CD1c-positive myeloid dendritic cell (primary cell): ENCODE measurements at regions not wholly inside any gene's neighbourhood (a gene's known extent, or its start where the extent isn't known, plus 50 kb on each side); places are given as distances from the start of the nearest gene placed in this dataset.

Experiments
- DNase-seq: peaks from one replicate; pipeline ENCODE4 v3.0.0-alpha.2; 2016; ENCODE audit errors: extremely low spot score

DNA sequence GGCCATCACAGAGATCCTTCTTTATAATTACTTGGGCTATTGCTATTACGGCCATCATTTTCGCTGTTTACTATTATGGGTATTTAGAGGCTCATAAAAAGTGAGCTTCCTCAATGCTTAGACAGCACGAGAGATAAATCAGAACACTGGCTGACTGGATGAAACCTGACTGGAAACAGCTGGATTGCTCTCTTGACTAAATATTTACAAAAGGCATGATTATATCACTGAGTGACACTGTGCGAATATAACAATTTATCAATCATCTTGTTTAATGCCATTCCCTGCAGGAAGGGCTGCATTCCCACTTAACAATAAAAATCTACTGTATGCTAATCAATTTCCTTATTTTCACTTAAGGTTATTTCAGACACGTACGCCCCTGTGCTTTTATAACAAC is 260.1 kb upstream of the ARID1B start:
- DNase-seq = no peak

DNA sequence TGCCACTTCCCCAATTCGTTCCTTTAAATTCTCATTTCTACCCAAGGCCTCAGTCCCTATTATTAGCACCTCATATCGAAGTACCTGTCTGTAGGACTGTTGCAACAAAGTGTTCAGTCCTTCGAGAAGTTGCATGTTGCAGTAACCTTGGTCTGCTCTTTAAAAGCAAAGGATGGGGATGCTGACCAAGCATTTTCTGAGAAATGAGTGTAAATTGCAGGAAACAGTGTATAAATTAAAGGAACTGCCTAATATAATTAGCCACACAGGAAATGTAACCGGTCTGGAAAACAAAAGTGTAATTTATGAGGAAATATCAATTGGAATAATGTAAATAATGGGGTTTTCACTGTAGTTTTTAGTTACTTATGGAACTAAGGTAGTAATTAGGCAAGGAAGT is 261.9 kb upstream of the ARID1B start:
- DNase-seq = no peak

DNA sequence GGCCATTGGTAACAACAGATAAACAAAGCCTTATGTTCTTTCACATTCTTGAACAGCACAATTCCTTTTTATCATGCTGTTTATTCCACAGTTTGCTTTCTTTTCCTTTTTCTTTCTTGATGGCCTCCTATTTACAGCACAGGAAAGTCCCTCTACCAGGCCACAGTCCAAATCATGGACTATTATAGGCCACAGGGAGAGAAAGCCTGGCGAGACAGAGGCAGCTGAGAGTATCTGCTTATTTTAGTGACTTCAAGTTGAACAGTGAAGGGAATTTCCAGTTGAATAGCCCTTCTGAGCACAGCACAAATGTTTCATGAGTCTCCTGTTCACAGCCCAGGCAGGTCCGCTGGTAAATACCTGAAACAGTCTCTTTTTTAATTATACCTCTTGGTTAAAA is 263.7 kb upstream of the ARID1B start:
- DNase-seq = no peak

DNA sequence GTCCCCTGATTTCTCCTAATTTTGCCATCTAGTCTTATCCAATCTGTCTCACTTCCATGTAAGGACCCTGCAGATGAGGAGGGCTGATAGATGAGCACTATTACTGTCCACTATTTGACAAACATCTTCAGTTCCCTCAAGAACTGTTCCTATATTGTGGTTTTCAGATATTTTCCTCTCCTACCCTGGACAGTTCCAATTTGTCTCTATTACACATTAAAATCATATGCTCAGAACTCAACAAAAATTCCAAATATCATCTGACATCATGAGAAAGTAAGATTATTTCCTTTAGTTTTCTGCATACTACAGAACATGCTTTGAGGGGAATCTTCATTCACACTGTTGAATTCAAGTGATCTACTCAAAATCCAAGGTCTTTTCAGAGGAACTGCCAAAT is 265.6 kb upstream of the ARID1B start:
- no peak for DNase-seq

DNA sequence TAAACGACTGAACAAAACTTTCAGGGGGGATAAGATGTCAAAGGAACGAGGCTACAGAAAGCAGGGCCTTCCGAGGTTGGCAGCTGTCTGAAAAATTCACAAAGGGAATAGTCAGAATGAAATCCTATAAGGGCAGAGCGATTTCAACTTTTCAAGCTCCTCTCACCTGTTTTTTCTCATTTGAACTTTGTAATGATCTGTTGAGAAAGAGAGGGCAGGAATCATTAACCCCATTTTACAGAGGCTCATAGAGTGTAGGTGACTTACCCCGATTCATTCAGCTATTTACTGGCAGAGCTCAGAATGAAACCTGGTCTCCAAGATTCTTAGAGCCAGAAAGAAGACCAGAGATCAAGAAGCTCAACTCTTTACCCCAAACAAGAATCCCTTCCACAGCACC is 266.1 kb upstream of the ARID1B start:
- DNase-seq = no peak

DNA sequence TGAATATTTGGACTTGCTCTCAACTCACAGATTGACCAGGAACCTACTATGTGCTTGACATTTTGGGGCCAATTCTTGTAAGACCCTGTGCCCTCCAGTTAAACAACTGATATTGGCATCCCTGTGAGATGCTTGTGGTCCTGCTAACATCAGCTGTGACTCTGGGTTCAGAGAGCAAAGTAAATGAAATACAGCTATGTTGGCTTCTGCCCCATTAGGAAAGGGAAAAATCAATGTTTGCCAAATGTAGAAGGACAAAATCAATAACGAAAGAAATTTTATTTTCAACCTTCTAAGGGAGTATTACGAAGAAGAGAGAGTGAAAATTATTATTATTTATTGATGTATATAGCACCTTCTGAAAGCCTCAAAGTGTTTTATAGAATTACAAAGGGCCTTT is 266.9 kb upstream of the ARID1B start:
- DNase-seq = no peak

DNA sequence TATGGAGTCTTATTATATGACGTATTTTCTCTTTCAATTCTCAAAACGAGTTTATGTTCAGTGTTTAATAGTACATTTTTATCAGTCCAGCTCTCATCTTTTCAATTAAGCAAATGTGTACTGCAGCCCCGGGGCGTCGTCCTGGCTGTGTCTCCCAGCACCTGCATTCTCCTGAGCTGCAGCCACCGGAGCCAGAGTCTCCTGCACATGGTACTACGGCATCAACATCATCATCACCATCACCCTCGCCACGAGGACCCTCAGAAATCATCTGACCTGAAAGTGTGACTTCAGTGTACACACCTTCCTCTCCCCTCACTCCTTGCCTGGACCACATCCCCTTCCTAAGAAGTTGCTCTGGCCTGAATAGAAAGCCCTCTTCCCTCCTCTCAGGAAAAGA is 267.7 kb upstream of the ARID1B start:
- no peak for DNase-seq

DNA sequence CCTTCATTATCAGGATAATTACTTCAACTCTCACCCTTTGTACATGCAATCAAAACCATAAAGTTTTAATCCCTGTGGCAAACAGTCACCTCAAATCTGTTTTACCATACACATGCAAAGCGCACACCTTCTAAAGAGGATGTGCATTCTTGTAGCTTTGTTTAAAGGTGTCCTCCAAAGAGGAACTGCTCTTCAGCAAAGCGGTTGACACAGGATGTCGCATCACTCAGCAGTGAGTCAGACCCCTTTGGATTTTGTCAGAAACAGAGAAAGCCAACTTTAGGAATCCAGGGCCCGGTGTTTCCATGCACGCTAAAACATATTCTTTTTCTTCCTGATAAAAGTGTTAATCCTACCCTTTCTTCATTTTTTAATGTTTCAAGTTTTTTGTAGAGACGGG is 268.3 kb upstream of the ARID1B start:
- no peak for DNase-seq

DNA sequence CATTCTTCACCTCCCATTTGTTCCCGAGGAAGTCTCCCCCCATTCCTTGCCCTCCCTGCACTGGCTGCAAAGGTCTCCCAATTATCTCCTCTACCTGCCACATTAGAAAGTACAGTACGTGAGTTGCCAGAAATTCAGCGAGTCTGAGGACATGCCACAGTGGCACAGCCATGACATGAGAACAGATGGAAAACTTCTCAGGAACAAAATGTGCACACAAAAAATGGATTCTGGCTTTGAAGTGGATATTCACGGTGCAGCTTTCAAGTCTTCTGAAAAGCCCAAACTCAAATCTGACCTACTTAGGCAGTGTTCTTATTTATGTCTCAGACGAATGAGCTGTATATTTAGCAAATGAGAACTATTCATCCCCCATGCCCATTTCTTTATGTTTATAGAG is 269.1 kb upstream of the ARID1B start:
- DNase-seq = no peak

DNA sequence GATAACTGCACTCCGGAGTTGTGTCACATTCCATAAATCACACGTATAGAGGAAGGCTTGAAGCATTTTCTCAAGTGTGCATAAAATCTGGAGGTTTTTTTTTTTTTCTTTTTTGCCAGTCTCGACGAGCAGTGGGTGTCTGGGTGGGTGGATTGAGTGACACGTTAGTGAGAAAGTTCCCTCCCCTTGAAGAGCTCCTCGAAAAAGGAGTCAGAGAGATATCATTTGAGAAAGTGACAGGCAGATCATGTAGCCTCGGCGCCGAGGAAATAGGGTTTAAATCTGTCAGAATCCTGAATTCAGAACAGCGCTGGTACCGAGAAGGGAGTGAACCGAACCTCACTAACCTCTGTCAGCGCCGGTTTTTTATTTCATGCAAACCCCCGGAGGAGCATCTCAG is 269.5 kb upstream of the ARID1B start:
- DNase-seq = no peak

DNA sequence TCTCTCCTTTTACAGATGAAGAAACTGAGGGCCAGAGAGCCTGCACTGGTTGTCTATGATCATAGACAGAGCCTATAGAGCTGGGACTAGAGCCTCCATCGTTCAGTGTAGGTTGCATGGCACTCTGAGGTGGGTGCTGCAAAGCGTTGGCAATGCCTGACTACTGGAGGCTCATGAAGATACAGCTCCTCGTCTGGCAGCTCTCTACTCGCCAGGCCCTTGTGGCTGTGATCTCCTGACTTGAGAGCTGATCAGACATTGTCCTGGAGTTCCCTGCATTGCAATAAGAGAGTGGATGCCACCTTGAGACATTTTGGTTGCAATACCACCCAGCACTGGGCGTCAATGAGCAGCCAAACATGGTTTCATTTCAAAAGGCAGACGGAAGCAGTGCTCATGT is 270.1 kb upstream of the ARID1B start:
- no peak for DNase-seq

DNA sequence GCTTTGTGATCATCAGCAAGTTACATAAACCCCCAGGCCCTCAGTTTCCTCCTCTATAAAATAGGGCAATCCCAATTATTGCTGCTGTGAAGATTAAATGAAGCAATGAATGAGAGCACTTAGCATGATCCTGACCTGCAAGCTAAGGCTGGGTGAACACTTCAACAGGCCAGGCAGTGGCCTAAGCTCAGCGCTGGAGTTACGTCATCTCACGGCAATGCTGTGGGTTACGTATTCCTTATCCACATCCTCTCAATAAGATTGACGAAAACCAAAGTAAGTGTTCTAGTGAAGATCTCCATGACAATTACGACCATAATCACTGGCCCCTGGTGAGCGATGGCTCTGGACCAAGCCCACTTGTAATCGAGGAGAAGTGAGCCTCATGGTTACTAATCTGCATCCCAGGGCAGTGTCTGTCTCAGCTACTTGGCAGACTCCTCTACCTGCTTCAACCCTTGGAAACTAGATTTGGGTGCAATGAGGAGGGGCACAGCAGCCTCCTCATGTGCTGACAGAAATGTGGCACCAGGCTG is 274.1 kb upstream of the ARID1B start:
- DNase-seq = no peak

DNA sequence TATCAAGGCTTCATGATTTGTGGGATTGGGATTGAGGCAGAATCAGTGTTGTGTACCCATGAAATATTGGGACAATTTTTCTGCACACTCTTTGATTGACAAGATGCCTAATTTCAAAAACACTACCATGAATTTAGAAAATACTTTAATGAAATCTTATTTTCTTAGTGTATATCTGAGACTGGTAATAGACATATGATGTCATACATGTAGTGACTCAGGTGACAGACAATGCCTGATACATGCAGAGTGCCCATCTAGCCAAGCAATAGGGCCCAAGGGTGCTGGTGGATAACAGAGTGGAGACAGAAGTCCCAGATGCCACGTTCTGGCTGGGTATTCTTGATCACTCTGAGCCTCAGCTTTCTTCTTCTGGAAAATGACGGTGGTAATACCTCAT is 279.6 kb upstream of the ARID1B start:
- DNase-seq = no peak

DNA sequence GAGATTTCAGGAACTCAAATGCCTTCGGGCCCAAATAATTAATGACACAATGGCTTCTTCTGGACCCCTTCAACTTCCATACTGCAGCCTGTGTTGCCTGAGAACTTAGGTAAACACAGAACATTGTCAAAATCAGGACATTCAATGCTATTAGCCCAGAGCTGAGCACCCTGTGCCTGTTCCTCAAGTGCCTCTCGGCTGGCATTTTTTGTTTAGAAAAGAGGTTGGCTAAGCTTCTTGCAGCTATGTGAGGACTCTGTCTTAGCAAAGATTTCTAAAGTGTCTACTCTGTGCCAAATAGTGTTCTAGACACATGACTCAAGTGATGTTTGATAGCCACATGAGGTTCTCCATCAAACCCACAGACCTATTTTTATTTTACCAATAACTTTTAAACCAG is 289.3 kb upstream of the ARID1B start:
- no peak for DNase-seq

DNA sequence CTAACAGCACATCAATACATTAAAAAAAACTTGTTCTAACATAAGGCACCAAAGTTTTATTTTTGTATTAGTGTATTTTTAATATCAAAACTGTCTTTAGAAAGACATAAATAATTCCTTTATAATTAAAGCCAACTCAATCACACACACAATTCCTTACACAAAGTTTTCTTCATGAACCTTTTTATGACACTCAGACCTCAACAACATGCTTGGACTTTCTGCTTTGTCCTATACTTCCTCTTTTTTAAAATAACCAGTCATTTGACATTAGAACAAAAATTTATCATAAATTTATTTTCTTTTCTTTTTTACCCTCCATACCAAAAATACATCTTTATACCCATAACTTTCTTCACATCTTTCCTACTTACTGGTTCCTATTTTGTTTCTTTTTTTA is 292.0 kb upstream of the ARID1B start:
- DNase-seq = no peak

DNA sequence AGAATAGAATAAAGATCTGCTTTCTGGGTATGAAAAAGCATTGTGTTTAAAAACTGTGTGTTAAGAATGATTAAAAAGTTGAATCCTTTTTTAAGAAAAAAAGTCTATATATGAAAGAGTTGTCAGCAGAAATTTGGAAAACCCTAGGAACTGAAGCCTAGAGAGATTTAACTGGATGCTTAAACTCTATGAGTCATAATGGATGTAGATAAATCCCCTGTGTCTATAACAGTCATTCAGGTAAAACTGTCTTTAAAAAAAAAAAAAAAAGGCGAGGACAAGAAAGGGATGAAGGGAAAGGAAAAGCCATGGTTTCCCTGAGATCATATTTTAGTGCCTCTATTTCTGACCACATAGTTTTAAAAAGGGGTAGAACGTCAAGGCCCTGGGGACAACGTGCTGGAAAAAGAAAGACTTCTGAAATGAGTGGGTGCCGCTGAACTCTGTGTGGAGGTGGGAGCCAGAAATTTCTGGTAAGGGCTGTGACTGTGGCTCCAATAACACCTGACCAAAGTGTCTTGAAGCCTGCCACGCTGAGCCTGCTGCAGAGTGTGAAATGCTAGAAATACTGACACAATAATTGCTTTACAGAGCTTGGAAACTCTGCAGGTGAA is 302.6 kb upstream of the ARID1B start:
- no peak for DNase-seq

DNA sequence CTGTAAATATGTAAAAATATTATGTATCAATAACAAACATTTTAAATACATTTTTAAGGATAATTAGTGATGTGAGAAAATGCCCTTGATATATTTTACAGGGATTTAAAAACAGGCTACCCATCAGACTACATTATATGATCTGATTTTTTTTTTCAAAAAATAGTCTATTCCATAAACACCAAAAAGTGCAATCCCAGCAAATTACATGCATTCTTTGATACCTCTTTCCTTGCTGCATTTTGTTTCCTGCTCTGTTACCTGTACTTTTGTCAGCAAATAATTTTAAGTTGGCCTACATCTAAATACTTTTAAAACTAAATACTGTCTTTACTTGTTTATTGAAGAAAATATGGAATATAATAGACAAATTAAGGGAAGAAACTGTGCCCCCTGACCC is 306.2 kb upstream of the ARID1B start:
- no peak for DNase-seq

DNA sequence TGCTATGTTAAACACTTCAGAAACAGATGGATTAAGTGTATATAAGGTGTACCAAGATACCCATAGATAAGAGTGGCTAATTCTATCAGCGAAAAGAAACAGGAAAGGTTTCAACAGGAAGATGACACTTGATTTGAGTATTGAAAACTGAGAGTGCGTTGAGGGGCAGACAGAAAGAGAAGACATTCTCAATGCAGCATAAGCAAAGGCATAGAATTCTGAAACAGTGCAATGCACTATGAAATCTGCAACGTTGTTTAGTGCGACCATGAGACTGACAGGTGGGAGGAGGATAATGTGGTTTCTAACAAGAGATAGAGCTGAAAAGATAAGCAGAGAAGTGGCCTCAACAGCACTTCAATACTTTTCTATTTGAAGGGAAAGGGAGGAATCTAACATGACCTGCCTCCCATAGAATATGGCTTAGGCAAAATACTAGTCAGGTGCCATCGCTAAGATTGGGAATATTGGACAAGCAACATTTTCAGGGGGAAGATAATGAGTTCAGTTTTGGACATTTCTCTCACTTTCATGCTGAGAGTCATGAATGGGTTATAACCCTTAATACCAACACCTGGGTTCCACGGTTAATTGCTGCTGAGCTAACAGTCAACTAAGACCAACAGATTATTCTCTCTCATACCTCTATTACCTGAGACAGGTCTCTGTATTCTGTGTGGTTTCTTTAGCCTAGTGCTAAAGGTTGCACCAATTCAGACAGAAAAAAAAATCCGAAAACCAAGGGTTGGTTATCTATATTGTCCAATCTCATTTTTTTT is 312.9 kb upstream of the ARID1B start:
- DNase-seq = no peak

DNA sequence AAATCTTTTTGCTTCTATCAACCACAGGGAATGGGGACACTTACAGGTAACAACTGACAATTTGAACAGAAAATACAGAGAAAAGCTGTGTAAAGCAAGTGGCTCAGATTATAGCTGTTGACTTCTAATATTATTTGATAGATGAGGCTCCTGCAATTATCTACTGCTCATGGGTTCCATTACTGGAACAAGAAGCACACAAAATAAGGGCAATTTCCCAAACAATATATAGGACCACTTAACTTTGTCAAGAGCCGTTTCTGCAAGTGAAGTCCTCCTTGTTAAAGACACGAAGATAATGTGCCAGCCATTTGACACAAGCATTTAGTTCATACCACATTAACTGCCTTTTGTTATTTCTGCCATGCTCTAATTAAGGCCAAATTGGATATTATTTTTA is 315.5 kb upstream of the ARID1B start:
- DNase-seq = no peak

DNA sequence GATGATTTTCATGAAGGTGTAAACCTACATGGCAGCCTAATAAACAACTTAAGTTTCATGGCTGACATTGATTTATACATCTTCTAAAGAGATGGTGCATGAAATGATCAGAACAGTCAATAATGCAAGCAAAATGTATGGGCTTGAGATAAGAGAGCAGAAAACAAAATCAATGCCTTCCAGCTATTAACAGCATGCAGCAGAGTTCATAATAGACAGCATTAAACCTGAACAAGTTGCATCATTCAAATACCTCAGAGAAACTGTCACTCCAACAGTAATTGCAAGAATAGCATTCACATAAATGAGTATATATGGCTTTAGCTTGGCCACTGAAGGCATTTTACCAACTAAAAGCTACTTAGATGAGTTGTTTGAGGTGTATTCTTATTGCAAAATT is 319.6 kb upstream of the ARID1B start:
- DNase-seq = no peak

DNA sequence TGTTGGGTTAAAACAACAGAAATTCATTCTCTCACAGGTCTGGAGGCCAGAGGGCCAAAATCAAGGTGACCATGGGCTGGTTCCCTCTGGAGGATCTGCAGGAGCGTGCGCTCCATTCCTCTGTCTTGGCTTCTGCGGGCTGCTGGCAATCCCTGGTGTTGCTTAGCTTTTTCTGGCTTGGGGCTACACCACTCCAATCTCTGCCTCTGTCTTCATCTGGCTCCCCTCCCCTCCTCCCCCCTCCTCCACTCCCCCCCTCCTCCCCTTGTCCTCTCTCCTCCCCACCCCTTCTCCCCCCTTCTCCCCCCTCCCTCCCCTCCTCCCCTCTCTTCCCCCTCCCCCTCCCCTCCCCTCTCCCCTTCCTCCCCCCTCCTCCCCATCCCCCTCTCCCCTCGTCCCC is 321.3 kb upstream of the ARID1B start:
- no peak for DNase-seq

DNA sequence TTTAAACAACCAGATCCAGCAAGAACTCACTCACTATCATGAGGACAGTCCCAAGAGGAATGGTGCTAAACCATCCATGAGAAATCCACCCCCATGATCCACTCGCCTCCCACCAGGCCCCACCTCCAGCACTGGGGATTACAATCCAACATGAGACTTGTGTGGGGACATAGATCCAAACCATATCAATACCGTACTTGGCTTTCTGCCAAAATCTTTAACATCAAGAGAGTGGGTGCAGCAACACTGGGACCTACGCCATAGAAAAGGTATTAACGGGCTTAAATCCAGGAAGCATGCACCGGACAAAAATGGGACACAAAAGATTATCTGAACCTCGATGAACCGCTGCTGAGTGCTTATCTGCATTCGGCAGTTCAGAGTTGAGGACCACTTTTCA is 322.3 kb upstream of the ARID1B start:
- no peak for DNase-seq

DNA sequence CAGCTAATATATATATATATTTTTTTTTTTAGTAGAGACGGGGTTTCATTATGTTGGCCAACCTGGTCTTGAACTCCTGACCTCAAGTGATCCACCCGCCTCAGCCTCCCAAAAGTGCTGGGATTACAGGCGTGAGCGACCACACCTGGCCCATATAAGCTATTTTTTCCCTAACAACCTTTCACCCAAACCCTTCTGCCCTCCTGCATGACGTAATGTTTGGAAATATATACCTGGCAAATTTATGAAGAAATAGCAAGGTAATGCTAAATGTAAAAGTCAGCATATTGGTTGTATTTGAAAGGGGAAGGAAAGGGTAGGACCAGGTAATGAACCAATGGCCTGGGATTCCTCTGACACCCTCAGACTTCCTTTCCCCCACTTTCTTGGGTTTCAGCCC is 325.5 kb upstream of the ARID1B start:
- no peak for DNase-seq

DNA sequence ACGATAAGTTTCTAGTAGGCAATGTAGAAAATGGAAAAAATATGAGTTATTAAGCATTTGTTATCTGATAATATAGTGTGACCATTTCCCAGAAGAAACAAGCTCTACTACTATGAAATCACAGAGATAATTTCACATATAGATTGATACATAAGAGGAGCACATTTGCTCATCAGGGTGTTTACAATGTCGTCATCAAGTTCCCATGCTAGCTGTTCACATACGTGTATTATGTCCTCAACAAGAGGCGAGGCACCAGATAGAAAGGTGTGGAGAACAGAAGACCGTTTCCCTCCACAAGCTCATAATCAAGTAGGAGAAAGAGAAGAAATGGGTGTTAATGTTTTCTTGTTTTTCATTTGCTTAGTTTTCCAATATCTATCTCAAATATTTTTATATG is 326.1 kb upstream of the ARID1B start:
- no peak for DNase-seq
